ENCODE measurements at regions not wholly inside any gene's neighbourhood (a gene's known extent, or its start where the extent isn't known, plus 50 kb on each side); places are given as distances from the start of the nearest gene placed in this dataset.

DNA sequence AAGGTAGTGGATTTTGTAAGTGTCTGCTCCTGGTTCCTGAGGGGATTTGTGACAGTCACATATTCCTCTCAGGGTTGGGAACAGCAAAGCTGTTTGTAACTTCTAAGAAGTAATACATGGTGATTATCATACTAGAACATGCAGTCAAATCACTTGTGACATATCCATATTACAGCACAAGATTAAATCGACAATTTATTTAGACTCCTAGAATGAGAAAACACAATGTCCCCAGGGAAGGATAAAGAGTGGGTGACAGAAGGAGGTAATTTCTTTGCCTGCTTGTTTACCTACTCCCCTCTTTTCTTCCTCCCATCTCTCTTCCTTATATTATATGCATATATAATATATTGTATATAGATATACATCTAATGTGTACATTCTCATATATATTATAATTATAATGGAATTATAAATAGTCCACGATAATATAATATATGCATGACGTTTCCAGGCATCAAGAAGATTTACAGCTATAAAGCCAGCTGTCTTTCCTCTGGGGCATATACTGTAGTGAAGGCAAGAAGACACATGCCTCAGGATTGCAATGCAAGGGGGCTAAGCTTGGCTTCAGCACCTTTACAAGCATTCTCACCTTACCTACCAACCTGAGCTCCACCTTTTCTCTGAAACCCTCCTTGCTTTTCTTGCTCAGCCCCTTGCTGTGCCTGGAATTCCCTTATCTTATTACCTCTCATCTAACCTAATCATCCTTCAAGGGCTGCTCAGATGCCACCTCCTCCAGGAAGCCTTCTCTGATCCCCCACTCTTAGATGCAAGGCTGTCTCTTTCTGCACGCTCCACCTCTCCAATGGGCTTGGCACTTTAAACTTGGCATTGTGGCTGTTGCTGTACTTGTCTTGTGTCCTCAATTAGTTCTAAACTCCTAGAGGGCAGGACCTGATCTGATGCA lies 73.1 kb upstream of the PIAS1 start:
- no peak for DNase-seq

- no peak for DNase-seq
Observed at GRCh38 chr15:67981848-67982247, 72.3 kb upstream of the PIAS1 start.

DNA sequence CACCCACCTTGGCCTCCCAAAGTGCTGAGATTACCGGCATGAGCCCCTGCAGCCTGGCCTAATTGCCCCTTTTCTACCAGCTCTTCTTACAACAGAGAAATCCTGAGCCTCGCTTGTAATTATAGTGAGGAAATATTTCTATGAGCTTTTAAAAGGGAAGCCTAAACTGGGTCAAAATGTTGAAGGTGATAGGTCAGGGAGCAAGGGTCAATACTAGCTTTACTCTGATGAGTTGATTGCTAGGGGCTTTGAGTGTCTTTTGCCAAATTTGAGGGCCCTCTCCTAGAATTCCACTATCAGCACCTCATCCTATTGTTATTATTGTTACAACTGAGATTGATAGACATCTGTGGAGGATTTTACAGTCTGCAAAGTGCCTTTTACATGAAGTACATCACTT lies 62.4 kb upstream of the PIAS1 start:
- no peak for DNase-seq

- no peak for DNase-seq
Observed at GRCh38 chr15:67992411-67992810, 61.7 kb upstream of the PIAS1 start.

GRCh38 chr15:67992834-67993233 lies 61.3 kb upstream of the PIAS1 start:
- DNase-seq = no peak

GRCh38 chr15:67997996-67998395 lies 56.1 kb upstream of the PIAS1 start:
- DNase-seq = no peak

DNA sequence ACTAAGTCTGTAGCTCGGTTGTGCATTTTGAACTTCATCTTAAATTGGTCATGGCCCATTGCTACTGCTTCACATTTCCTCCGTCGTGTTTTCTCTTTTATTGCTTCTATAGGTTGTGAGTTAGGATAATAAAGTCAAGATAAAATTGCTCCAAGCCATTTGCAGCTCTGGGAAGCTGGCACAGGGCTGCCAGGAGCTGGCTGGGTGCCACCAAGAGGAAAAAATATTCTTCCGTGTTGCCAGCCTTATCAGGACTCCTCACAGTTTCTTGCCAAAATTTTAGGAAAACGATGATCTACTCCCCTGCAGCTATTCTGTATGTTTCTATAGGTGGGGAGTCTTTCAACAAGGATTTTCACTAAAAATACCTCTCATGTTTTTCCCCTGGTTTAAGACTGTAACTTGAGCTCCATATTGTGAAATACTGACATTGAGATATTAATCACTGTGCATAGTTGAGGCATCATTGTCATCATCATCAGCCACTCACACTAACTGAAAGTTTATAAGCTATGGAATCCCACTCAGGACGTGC lies 55.4 kb upstream of the PIAS1 start:
- no peak for DNase-seq

DNA sequence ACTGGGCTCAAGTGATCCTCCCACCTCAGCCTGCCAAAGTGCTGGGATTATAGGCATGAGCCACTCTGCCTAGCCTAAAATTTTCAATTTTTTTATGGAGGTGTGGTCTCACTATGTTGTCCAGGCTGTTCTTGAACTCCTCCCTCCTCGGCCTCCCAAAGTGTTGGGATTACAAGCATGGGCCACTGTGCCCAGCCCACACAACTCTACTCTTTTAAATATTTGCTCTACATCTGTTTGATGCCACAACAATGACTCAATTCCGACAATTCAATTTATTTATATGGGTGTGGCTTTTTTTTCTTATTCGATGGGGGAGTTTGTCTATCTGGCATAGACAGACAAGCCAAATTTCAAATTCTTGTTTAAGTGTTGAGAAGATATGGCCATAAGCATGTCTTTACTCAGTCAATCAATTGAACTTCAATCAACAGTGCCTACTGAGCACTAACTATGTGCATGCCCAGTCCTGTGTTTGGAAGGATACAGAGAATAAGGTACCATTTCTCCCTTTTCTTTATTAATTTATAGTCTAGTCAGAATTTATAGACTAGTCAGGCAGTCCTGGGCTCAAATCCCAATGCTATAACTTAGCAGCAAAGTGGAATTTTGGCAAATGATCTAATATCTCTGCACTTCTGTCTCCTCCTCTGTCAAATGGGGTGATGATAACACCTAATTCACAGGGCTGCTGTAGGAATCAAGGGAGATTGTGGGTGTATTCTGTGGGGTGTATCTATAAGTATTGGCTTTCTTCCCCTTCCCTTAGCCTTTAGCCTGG lies 54.6 kb upstream of the PIAS1 start:
- no peak for DNase-seq

- no peak for DNase-seq
Observed at GRCh38 chr15:68000754-68001153, 53.4 kb upstream of the PIAS1 start.

- no peak for DNase-seq
Observed at GRCh38 chr15:68001811-68002210, 52.3 kb upstream of the PIAS1 start.

DNA sequence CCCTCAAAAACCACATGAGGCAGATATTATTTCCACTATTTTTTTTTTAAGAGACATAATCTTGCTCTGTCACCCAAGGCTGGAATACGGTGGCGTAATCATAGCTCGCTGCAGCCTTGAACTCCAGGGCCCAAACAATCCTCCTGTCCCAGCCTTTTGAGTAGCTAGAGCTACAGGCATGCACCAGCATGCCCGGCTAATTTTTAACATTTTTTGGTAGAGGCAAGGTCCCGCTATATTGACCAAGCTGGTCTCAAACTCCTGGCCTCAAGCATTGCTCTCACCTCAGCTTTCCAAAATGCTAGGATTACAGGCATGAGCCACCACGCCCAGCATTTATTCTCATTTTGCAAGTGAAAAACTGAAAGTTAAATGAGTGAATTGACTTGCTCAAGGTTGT lies 50.8 kb upstream of the PIAS1 start:
- no peak for DNase-seq

All from hypothalamus (tissue), 51 donors.